ENCODE measurements at regions not wholly inside any gene's neighbourhood (a gene's known extent, or its start where the extent isn't known, plus 50 kb on each side); places are given as distances from the start of the nearest gene placed in this dataset.
A peak's percentile ranks its signal among the peaks of the same experiment; 100 is the strongest.
"Not testable (repeated sequence)": the region's sequence is repeated elsewhere in the genome, so short reads cannot be mapped to it uniquely, and the experiment has no call there.

DNA sequence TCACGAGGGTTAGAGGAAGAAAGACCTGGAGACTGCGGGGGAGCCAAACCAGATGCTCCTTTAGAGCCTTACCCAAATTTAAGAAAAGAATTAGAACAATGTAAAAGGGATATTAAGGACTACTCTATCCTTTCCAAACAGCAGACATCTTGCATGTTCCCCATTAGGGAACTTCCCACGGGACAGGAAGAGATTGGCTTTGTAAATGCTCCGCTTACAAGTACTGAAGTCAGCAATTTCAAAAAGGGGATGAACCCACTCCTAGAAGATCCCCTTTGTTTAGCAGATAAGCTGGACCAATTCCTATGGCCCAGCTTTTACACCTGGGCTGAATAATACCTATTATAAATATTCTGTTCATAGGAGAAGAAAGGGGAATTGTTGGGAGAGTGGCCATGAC, 74.2 kb downstream of the APOBEC1 start:
- no peak for DNase-seq (ENCODE audit: low read depth in 4 of 4, low spot score in 3 of 4)

GRCh38 chr12:7590085-7590484, 75.6 kb downstream of the APOBEC1 start:
- not testable (repeated sequence) for DNase-seq (ENCODE audit: low read depth in 4 of 4, low spot score in 3 of 4)

DNA sequence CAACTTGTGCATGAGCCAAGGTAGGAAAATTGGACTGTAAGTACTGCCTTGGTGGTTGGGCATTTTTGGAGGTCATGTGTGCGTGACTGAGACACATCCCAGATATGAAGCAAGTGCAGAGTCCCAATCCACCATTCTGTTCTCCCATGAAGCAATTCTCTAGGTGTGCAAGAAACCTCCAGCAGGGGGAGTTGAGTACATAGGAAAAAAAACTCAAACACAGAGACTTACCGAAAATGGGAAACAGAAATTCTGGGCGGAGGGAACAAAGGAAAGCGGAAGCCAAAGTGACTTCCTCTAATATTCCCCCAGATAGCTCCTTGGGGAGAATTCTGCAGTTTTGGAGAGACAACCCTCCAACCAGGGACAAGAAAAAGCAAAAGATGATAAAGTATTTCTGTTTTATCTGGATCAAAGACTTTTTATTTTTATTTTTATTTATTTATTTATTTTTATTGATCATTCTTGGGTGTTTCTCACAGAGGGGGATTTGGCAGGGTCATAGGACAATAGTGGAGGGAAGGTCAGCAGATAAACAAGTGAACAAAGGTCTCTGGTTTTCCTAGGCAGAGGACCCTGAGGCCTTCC, 76.9 kb downstream of the APOBEC1 start:
- DNase-seq (ENCODE audit: low read depth in 4 of 4, low spot score in 3 of 4), result peak in 2 of 4 donors; percentile 1 to 7

GRCh38 chr12:7584137-7584536, 80.6 kb upstream of the CD163 start:
- not testable (repeated sequence) for DNase-seq (ENCODE audit: low read depth in 4 of 4, low spot score in 3 of 4)

DNA sequence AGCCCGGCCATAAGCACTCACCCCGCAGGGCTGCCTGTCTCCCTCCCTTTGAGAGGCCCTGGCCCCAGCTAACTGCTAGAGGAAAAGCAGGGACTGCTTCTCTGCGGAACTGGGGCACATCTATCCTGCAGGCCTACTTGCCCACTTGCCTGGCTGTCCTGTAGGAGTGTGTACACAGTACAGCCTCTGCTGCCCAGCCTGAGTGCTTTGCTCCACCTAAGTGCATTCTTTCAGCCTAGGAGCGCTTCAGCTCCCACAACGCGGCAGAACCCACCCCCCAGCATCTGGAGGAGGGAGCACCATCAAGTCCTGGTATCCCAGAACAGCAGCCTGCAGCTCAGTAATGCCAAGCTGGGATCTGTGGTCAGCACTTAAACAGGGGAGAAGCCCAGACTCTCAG, 79.9 kb upstream of the CD163 start:
- DNase-seq (ENCODE audit: low read depth in 4 of 4, low spot score in 3 of 4), result no peak

GRCh38 chr12:7582796-7583195, 79.2 kb upstream of the CD163 start:
- DNase-seq (ENCODE audit: low read depth in 4 of 4, low spot score in 3 of 4), result no peak

- DNase-seq (ENCODE audit: low read depth in 4 of 4, low spot score in 3 of 4), result no peak
Measured at GRCh38 chr12:7581625-7582024, 78.0 kb upstream of the CD163 start.

DNA sequence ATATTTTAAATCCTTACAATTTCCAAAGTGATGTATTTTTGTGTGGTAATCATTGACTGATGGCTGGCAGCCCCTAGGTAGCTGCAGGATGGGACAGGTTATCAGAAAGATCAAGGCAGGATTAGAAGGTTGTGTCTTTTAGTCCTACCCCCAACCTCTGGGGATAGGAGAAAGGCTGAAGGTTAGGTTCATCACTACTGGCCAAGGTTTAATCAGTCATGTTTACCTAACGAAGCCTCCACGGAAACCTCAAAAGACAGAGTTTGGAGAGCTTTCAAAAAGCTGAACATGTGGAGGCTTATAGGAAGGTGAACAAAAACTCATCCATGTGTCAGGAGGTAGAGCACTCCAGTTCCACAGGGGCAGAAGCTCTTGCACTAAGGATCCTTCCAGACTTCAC, 77.5 kb upstream of the CD163 start:
- no peak for DNase-seq (ENCODE audit: low read depth in 4 of 4, low spot score in 3 of 4)

GRCh38 chr12:7571257-7571656, 67.7 kb upstream of the CD163 start:
- DNase-seq (ENCODE audit: low read depth in 4 of 4, low spot score in 3 of 4), result no peak

GRCh38 chr12:7557227-7557626, 53.6 kb upstream of the CD163 start:
- DNase-seq (ENCODE audit: low read depth in 4 of 4, low spot score in 3 of 4), result no peak

DNA sequence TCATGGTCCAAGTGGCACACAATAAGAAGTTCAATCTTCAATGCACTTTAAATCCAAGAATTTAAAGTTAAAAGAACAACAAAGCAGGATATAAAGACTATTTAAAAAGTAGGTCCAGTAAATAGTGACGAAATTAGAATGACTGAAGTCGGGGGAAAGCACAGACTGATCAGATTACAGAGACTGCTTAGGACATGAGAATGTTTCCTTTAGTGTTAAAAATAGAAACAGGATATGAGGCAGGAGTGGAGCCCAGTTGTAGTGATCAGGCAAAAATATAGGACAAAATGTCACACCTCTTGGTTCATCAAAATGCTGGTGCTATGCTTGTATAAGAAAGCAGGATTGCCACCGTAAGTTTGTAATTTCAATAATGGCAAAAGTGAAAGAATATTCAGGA, 52.2 kb upstream of the CD163 start:
- DNase-seq (ENCODE audit: low read depth in 4 of 4, low spot score in 3 of 4), result peak in 2 of 4 donors; percentile 12 to 17

GRCh38 chr12:7554831-7555230, 51.3 kb upstream of the CD163 start:
- not testable (repeated sequence) for DNase-seq (ENCODE audit: low read depth in 4 of 4, low spot score in 3 of 4)
